Epithelial cell of proximal tubule (primary cell): ENCODE measurements at regions not wholly inside any gene's neighbourhood (a gene's known extent, or its start where the extent isn't known, plus 50 kb on each side); places are given as distances from the start of the nearest gene placed in this dataset.

ENCODE experiments used
- DNase-seq: peaks from one replicate; pipeline ENCODE4 v3.0.0-alpha.2; 2011; ENCODE audit warnings: low read depth
- H3K4me3 ChIP-seq: 2 replicates; pipeline ENCODE4 v1.5.1; 2011; ENCODE audit warnings: low read depth, mild to moderate bottlenecking, low read length
- TF ChIP-seq, protein P1 (sequence below): conservative IDR thresholded peaks from 2 replicates; pipeline ENCODE4 v1.5.1; 2012; ENCODE audit warnings: low read depth, mild to moderate bottlenecking, low read length

GRCh38 chr5:124207118-124207517 lies 539.3 kb downstream of the ZNF608 start:
- TF ChIP-seq, protein P1, sequence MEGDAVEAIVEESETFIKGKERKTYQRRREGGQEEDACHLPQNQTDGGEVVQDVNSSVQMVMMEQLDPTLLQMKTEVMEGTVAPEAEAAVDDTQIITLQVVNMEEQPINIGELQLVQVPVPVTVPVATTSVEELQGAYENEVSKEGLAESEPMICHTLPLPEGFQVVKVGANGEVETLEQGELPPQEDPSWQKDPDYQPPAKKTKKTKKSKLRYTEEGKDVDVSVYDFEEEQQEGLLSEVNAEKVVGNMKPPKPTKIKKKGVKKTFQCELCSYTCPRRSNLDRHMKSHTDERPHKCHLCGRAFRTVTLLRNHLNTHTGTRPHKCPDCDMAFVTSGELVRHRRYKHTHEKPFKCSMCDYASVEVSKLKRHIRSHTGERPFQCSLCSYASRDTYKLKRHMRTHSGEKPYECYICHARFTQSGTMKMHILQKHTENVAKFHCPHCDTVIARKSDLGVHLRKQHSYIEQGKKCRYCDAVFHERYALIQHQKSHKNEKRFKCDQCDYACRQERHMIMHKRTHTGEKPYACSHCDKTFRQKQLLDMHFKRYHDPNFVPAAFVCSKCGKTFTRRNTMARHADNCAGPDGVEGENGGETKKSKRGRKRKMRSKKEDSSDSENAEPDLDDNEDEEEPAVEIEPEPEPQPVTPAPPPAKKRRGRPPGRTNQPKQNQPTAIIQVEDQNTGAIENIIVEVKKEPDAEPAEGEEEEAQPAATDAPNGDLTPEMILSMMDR, result no peak
- DNase-seq, result no peak
- no peak overlapping the region for H3K4me3 ChIP-seq

GRCh38 chr5:124206540-124206939 lies 539.9 kb downstream of the ZNF608 start:
- H3K4me3 ChIP-seq, result no peak overlapping the region
- DNase-seq, result no peak
- TF ChIP-seq, protein P1, result no peak

GRCh38 chr5:124203303-124203702 lies 543.1 kb downstream of the ZNF608 start:
- H3K4me3 ChIP-seq, result no peak overlapping the region
- DNase-seq, result no peak
- TF ChIP-seq, protein P1, result no peak

DNA sequence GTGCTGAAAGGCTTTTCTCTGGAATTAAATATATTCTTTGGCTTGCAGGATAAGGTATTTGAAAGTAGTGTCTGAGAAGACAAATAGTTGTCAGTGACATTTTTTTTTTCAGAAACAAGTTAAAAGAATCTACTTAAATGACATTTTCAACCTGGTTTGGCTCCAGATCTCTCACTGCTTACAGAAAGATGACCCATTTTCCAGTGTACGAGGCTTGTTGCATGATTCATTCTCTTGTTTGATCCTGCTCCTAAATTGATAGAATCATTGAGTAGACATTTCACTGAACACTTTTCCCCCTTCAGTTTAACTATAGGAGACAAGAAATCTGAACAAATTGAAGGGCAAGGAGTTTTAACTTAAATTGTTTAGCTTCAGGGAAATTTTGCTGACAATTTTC lies 546.1 kb downstream of the ZNF608 start:
- DNase-seq, result no peak
- TF ChIP-seq, protein P1, result no peak
- H3K4me3 ChIP-seq, result no peak overlapping the region

- DNase-seq, result no peak
- TF ChIP-seq, protein P1, result no peak
- no peak overlapping the region for H3K4me3 ChIP-seq
These were observed 546.5 kb downstream of the ZNF608 start for GRCh38 chr5:124199893-124200292.

DNA sequence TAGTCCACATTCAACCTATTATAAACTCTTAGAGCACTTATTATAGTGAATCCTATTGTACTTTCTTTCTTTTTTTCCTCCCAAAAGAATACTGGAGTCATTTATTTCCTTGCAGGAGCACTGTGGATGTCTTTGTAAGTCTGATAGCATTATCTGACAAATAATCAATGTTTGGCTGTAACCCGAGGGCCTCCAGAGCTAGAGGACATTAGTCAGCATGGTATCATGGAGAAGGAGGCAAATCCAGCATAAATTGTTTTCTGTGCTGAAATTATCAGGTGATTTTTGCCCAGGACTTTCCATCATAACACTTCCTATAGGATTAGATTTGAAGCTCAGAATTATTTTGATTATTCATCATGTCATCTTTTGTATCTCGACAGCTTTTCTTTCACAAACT lies 551.0 kb downstream of the ZNF608 start:
- H3K4me3 ChIP-seq, result no peak overlapping the region
- no peak for DNase-seq
- TF ChIP-seq, protein P1, result no peak

DNA sequence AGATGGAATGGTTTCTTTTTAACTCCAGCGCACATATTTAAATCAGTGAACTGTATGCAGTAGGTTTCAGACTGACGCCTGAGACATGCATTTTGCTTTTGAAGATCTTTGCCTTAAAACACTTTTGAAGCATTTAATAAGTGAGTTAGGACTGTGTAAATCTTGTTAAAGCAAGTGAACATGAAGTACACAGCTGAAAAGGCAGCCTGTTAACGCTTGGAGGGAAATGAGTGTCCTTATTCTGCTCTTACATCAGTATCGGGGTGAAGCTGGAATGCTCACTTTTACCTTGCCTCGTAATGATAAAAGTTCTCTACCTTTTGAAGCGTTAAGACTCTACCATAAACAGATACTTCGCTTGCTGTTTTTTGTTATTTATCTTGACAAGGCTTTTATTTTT lies 552.2 kb downstream of the ZNF608 start:
- no peak overlapping the region for H3K4me3 ChIP-seq
- TF ChIP-seq, protein P1, result no peak
- DNase-seq, result no peak
